CD4-positive, alpha-beta T cell treated with Interleukin-1 beta for 1 hour (primary cell): ENCODE measurements at regions not wholly inside any gene's neighbourhood (a gene's known extent, or its start where the extent isn't known, plus 50 kb on each side); places are given as distances from the start of the nearest gene placed in this dataset.
"Not testable (repeated sequence)": the region's sequence is repeated elsewhere in the genome, so short reads cannot be mapped to it uniquely, and the experiment has no call there.

Source experiments
- DNase-seq, 2 donors: peaks; one replicate each; pipeline ENCODE4 v3.0.0-alpha.2; 2020 to 2022

DNA sequence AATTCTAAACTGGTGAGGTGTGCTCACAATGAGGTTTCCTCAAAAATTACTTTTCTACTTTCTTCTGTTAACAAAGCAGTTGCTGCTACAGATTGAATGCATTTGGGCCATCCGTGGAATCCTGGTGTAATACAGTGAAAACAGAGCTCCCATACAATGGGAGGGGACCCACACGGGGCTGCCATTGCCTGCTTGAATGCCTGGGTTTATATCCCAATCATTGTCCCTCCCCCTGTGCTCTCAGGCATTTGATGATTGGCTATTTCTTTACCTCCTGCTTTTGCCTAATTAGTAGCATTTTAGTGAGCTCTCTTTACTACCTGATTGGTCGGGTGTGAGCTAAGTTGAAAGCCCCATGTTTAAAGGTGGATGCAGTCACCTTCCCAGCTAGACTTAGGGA is 52.9 kb upstream of the CSF1 start:
- DNase-seq = not testable (repeated sequence)

- DNase-seq = not testable (repeated sequence)
Measured at GRCh38 chr1:109855986-109856385, 54.7 kb upstream of the CSF1 start.

- DNase-seq = not testable (repeated sequence)
Measured at GRCh38 chr1:109853972-109854371, 56.7 kb upstream of the CSF1 start.

DNA sequence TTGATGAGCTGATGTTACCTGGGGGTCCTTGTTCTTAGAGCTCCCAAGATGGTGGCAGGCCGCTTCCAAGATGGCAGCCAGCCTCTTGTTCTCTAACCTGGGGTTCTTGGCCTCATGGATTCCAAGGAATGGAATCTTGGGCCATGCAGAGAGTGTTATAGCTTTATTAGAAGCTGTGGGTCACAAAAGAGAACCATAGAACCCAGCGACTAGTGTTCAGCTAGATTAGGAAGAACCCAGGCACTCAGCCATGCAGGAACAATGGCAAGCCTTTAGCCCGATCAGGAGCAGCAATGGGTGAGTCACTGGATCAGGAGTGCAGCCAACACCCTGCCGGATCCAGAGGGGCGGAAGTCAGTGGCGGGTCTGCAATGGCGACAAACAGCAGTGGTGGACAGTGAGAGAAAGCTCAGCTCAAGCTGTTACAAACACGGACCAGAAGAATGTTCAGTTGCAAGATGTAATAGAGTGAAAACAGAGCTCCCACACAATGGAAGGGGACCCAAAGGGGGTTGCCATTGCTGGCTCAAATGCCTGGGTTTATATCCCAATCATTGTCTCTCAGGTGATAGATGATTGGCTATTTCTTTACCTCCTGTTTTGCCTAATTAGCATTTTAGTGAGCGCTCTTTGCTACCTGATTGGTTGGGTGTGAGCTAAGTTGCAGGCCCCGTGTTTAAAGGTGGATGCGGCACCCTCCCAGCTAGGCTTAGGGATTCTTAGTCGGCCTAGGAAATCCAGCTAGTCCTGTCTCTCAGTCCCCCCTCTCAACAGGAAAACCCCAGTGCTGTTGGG is 58.2 kb upstream of the CSF1 start:
- not testable (repeated sequence) for DNase-seq

GRCh38 chr1:109850827-109851226 is 59.8 kb upstream of the CSF1 start:
- no peak for DNase-seq

DNA sequence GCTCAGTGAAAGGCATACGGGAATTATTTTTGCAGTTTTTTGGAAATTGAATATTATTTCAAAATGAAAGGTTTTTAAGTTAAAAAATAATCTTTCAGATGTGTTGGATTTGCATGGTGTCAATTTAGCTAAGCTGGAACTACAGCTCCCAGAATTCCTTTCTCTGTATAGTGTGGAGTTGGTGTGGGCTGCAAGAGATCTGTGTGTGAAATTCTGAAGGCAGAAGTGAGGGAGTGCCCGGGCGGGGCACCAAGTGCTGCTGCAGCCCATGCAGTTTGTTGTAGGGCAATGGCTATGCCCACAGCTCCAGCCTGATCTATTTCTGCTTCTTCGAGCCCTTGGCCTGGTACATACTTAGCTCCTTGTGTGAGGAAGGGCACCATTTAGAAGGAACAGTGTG is 60.5 kb upstream of the CSF1 start:
- DNase-seq = no peak

- no peak for DNase-seq
Measured at GRCh38 chr1:109849655-109850054, 61.0 kb upstream of the CSF1 start.

DNA sequence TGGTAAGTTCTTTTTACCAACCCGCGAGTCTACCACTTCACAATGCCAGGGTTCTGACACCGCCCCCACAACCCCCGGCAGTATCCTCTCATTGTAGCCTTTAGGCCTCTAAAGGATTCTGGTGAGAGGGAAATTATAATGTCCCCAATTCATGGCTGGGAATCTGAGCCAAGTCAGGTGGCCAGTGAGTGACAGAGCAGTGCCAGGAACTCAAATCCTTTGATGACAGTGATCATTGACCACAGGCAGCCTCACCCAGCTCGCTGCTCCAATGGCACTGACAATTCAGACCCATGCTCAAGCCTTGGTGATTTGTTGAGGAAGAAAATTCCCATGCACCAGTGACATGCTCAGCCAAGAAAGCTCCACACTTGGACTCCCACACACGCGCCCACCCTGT is 63.4 kb upstream of the CSF1 start:
- DNase-seq = no peak

DNA sequence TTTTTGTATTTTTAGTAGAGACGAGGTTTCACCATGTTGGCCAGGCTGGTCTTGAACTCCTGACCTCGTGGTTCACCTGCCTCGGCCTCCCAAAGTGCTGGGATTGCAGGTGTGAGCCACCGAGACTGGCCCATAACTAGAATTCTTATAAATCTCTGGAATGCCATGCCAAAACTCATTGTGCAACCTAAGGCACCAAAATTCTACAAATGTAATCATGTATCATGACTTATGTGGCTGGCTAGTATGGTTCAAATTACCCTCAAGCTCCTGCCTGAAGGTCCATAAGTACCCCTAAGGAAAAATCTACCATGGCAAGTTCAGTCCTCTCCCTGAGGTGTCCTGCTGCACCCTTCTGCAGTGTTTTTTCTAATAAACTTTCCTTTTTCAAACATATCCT is 63.8 kb upstream of the CSF1 start:
- no peak for DNase-seq

DNA sequence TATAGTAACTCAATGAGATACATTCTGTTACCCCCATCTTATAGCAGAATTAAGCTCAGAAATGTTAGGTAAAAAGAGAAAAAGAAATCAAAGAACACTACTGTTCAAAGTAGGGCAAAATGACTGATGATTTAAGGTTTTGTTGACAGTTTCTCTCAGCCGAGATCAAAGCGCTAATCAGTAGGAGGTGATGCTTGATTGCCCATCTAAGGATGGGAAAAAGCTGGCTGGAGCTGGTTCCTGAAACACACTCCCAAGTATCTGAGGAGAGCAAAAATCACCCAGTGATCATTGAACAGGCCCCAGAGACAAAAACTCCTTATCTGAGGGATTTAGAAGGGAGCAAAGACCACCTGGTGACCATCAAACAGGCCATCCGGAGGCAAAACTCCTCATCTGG is 64.5 kb upstream of the CSF1 start:
- no peak for DNase-seq

GRCh38 chr1:109845658-109846057 is 65.0 kb upstream of the CSF1 start:
- no peak for DNase-seq

DNA sequence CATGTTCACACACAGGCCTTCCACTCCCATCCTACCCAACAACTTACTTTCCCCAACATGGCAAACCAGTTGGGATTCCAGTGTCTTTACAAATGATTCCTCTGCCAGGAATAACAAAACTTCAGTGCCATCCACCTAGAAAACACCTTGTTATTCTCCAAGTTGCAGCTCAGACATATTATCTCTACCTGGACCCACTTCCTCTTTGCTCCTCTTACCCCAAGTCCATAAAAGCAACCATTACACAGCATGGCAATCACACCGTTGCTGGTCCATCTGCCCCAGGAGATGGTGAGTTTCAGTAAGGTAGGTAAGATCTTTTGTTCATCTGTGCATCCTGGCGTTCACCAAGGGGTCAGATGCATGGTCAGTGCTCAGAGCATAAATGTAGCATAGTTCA is 66.0 kb upstream of the CSF1 start:
- no peak for DNase-seq

DNA sequence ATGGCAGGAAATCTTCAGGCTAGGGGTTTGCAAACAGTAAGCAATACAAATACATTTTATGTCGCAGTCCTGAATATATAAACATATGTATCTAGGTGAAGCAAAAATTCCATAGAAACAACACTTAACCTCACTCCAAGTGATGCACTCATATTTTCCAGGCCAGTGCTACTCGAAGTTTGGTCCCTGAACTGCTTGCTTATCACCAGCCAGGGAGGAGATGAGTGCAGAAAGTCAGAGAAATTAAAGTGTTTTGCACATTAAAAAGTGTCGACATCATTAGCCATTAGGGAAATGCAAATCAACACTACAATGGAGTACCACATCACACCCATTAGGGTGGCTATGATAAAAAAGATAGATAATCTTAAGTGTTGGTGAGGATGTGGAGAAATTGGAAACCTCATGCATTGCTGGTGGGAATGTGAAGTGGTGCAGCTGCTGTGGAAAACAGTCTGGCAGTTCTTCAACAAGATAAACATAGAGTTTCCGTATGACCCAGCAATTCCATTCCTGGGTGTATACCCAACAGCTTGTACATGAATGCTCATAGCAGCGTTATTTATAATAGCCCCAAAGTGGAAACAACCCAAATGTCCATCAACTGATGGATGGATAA is 70.5 kb upstream of the CSF1 start:
- no peak for DNase-seq

DNA sequence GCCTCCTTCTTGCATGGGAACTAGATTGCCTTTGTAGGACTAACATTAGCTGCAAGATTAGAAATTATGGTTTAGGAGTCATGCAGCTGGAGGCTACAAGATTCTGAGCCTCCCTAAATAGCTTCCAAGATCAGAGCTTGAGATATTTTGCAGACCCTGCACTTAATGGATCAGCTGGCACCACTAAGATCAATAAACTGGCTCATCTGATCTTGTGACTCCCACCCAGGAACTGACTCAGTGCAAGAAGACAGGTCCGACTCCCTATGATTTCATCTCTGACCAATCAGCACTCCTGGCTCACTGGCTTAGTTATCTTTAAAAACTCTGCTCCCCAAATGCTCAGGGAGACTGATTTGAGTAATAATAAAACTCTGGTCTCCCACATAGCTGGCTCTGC is 71.4 kb upstream of the CSF1 start:
- not testable (repeated sequence) for DNase-seq

GRCh38 chr1:109838838-109839240 is 71.8 kb upstream of the CSF1 start:
- DNase-seq = no peak

DNA sequence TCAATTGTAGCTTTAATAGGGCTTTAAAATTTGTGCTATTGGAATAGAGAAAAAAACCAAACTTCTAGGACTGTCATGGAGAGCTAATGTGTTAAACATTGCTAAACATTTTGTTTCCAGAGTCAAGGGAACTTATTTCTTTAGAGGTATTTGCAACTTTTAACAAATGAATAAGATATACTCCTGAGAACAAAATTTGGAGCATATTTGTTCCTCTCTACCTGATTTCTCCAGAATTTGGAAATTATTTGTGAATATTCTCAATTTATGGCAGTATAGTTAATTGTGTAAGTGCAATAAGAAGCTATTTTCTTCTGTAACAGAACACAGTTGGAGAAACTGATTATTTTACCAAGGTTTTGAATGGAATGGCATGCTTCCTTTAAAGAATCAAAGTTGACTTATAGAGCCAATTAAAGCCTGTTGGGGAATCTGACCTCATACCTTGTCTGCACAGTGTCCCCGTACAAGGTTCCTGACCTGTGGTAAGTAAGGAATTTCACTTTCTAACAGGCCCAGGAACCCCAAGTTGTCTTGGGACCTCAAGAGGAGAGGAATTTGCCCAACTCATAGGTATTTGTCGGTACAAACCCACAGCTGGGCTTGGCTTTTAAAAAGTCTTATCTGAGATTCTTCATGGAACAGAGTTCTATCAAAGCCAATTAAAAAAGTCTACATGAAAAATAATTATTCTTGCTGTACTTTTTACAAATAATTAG is 72.6 kb upstream of the CSF1 start:
- no peak for DNase-seq

DNA sequence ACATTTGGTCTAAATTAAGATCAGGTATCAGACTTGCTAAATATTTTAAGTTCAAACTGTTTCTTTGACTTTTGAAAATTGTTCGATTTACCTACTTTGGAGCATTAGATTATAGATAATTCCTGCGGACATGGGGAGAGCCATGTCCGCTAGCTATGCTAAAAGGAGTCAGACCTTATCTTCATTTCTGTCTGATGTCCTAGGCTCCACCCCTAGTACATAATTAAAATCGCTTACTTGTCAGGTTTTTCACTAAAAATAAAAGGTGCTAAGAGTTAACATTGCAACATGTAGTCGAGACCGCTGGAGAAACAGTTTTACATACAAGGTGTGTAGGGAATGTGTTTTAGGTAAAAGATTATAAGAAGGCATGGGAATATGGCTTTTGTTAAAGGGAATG is 71.9 kb upstream of the EPS8L3 start:
- not testable (repeated sequence) for DNase-seq

DNA sequence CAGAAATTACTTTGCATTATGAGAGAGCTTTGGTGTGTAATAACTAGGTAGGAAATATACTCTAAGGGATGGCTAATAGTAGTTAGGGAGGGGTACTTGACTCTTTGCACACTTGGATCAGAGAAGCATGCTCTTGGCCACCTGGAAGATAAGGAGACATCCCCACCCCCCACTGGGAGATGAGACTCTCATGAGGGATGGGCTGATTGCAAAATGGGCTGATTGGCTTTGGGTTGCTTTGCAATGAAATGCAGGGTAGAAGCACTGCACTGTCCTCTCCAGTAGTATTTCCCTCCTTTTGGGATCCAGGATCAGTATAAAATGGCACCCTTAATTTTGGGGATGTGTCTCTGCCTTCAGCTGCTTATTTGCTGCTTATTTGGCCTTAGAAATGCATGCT is 71.2 kb upstream of the EPS8L3 start:
- DNase-seq = no peak

- no peak for DNase-seq
Measured at GRCh38 chr1:109832945-109833344, 69.2 kb upstream of the EPS8L3 start.

DNA sequence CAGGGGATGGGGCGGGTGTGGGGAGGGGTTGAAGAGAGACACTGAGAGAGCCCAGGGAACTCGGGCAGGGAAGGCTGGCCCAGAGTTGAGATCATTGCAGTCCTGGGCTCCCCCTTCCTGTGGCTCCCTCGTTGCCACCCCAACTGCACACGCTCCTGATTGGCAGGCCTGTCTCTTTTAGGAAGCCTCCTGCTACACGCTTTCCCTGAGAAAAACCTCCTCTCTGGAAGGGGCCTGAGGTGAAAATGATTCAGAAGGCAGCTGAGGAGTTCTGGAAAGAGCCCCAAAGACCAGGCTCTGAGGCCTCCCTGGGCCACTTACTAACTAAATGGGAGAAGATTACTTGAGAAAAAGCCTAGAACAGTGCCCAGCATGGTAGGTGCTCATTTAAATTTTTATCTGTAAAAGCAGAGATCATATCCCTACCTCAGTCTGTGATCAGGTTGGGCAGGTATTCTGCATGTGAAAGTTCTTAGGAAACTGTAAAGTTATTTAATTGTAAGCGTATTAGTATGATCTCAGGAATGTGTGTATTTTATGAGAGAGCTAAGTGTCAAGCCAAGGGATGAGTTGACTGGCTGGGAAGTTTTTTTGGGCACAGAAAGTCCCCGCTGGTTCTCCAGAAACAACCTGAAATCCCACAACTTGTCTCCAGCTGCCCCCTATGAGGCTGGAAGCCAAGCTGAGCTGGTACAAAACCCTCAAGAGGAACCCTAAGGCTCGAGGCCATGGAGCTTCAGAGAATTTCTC is 65.2 kb upstream of the EPS8L3 start:
- DNase-seq = no peak

GRCh38 chr1:109827986-109828385 is 64.3 kb upstream of the EPS8L3 start:
- DNase-seq = no peak

GRCh38 chr1:109827466-109827865 is 63.7 kb upstream of the EPS8L3 start:
- DNase-seq = no peak

DNA sequence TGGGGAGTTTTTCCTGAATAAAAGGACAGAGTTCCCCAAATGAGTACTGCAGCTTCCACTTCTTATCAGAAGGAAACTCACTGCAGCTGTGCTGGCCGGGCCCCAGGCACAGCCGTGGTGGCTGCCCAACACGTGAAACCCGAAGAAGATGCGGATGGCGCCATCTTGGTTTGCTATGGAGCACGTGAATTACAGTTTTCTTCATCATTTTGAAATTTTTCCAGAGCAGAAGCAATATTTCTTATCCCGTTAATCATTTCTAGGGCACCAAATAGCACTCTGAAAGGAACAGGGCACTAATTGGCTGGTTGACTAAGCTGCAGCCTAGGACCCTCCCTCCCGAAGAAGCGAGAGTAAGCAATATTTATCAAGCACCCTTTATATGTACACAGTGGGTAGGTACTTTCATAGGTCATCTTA is 63.2 kb upstream of the EPS8L3 start:
- DNase-seq = no peak
